Hepatocyte (in vitro differentiated cells): ENCODE measurements at regions not wholly inside any gene's neighbourhood (a gene's known extent, or its start where the extent isn't known, plus 50 kb on each side); places are given as distances from the start of the nearest gene placed in this dataset.
"Not testable (repeated sequence)": the region's sequence is repeated elsewhere in the genome, so short reads cannot be mapped to it uniquely, and the experiment has no call there.

ENCODE experiments used
- DNase-seq: peaks from one replicate; pipeline ENCODE4 v3.0.0-alpha.2; 2016; ENCODE audit warnings: low spot score
- H2AFZ ChIP-seq: fragments of 200-600 bp; sonication (generic); 2 replicates; pipeline ENCODE4 v1.6.0; 2016; ENCODE audit warnings: antibody characterized with exemption, mild to moderate bottlenecking
- H3K27ac ChIP-seq: fragments of 200-600 bp; sonication (generic); 2 replicates; pipeline ENCODE4 v1.5.1; 2016; ENCODE audit warnings: mild to moderate bottlenecking
- H3K27me3 ChIP-seq: fragments of 200-600 bp; sonication (generic); 2 replicates; pipeline ENCODE4 v1.6.1; 2016
- H3K36me3 ChIP-seq: fragments of 200-600 bp; sonication (generic); replicated peaks from 2 replicates; pipeline ENCODE4 v1.5.1; 2016; ENCODE audit warnings: low read depth; ENCODE audit not compliant: insufficient read depth
- H3K4me1 ChIP-seq: fragments of 200-600 bp; sonication (generic); 2 replicates; pipeline ENCODE4 v1.5.1; 2016; ENCODE audit warnings: mild to moderate bottlenecking, moderate library complexity; ENCODE audit not compliant: insufficient read depth
- H3K4me2 ChIP-seq: fragments of 200-600 bp; sonication (generic); 2 replicates; pipeline ENCODE4 v1.6.0; 2016
- H3K4me3 ChIP-seq: fragments of 200-600 bp; sonication (generic); 2 replicates; pipeline ENCODE4 v1.5.1; 2016; ENCODE audit warnings: mild to moderate bottlenecking
- H3K79me2 ChIP-seq: fragments of 200-600 bp; sonication (generic); 2 replicates; pipeline ENCODE4 v1.6.0; 2017; ENCODE audit warnings: mild to moderate bottlenecking
- H3K9me2 ChIP-seq: fragments of 200-600 bp; sonication (generic); replicated peaks from 2 replicates; pipeline ENCODE4 v1.6.0; 2017; ENCODE audit warnings: mild to moderate bottlenecking; ENCODE audit not compliant: insufficient read depth
- H3K9me3 ChIP-seq: fragments of 200-600 bp; sonication (generic); 2 replicates; pipeline ENCODE4 v1.5.1; 2016; ENCODE audit warnings: low read depth, mild to moderate bottlenecking
- H4K20me1 ChIP-seq: fragments of 200-600 bp; sonication (generic); 2 replicates; pipeline ENCODE4 v1.6.0; 2016; ENCODE audit warnings: mild to moderate bottlenecking; ENCODE audit not compliant: insufficient read depth, poor library complexity, severe bottlenecking
- EZH2 ChIP-seq: fragments of 200-600 bp; sonication (generic); IDR thresholded peaks from 2 replicates; pipeline ENCODE4 v1.6.1; 2016; ENCODE audit warnings: antibody characterized with exemption, mild to moderate bottlenecking, borderline replicate concordance
- EZH2phosphoT487 ChIP-seq: fragments of 200-600 bp; sonication (generic); IDR thresholded peaks from one replicate; pipeline ENCODE4 v1.6.1; 2018; ENCODE audit warnings: antibody characterized with exemption, mild to moderate bottlenecking, low read depth, moderate library complexity; ENCODE audit not compliant: unreplicated experiment, severe bottlenecking
- WGBS: methylation state at CpG from one replicate; pipeline ENCODE4 v1.1.6; 2016; ENCODE audit warnings: low lambda C conversion rate; ENCODE audit errors: missing lambda C conversion rate; 5-methylcytosine and 5-hydroxymethylcytosine counted together
- TF ChIP-seq, protein P1 (sequence below): fragments of 200-600 bp; sonication (generic); IDR thresholded peaks from 2 replicates; pipeline ENCODE4 v1.5.1; 2016; ENCODE audit warnings: antibody characterized with exemption, mild to moderate bottlenecking; ENCODE audit not compliant: poor library complexity

DNA sequence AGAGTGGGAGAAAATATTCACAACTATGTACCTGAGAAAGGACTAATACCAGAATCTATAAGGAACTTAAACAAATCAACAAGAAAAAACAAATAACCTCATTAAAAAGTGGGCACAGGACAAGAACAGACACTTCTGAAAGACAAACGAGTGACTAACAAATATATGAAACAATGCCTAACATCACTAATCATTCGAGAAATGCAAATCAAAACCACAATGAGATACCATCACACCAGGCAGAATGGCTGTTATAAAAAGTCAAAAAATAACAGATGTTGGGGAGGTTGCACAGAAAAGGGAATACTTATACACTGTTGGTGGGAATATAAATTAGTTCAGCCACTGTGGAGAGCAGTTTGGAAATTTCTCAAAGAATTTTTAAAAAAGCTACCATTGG is 83.5 kb upstream of the WSCD1 start:
- no peak for DNase-seq
- WGBS = 81% methylated on average over 2 of the region's 2 CpGs
- Histone ChIP-seq H3K4me1 (no peaks in the 10 kb centered on the region), H3K9me3 (no peaks in the 10 kb centered on the region), H3K27me3 (no peaks in the 10 kb centered on the region), H3K79me2 (no peaks in the 10 kb centered on the region), H3K27ac (no peak overlapping the region), H3K4me2 (no peak overlapping the region), H4K20me1 (no peaks in the 10 kb centered on the region), H3K4me3 (no peak overlapping the region), H2AFZ (no peak overlapping the region), H3K9me2 (no peaks in the 10 kb centered on the region), H3K36me3 (no peaks in the 10 kb centered on the region)
- TF ChIP-seq EZH2phosphoT487 (no peak), EZH2 (no peak)
- TF ChIP-seq, protein P1, sequence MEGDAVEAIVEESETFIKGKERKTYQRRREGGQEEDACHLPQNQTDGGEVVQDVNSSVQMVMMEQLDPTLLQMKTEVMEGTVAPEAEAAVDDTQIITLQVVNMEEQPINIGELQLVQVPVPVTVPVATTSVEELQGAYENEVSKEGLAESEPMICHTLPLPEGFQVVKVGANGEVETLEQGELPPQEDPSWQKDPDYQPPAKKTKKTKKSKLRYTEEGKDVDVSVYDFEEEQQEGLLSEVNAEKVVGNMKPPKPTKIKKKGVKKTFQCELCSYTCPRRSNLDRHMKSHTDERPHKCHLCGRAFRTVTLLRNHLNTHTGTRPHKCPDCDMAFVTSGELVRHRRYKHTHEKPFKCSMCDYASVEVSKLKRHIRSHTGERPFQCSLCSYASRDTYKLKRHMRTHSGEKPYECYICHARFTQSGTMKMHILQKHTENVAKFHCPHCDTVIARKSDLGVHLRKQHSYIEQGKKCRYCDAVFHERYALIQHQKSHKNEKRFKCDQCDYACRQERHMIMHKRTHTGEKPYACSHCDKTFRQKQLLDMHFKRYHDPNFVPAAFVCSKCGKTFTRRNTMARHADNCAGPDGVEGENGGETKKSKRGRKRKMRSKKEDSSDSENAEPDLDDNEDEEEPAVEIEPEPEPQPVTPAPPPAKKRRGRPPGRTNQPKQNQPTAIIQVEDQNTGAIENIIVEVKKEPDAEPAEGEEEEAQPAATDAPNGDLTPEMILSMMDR = no peak

DNA sequence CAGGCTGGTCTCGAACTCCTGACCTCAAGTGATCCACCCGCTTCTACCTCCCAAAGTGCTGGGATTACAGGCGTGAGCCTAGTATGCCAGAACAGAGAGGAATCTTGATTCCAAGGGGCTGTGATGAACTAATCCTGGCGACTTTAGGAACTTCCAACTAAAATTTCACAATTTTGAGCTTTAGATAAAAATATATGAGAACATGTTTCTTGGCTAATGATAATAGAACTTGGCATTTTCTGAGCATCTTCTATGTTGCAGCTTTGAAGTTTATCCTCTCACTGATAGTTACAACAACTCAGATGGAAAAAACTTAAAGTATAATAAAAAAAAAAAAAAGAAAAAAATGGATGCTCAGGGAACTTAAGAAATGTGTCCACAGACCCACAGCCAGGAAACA is 69.8 kb upstream of the WSCD1 start:
- H3K27me3 ChIP-seq = no peaks in the 10 kb centered on the region
- H3K27ac ChIP-seq = no peak overlapping the region
- H3K4me3 ChIP-seq = no peak overlapping the region
- no peaks in the 10 kb centered on the region for H3K4me1 ChIP-seq
- no peaks in the 10 kb centered on the region for H4K20me1 ChIP-seq
- no peaks in the 10 kb centered on the region for H3K79me2 ChIP-seq
- no peak overlapping the region for H2AFZ ChIP-seq
- DNase-seq = no peak
- H3K9me2 ChIP-seq = no peaks in the 10 kb centered on the region
- H3K36me3 ChIP-seq = no peaks in the 10 kb centered on the region
- TF ChIP-seq, protein P1 = no peak
- no peak for TF ChIP-seq EZH2
- TF ChIP-seq EZH2phosphoT487 = no peak
- WGBS = 78% methylated on average over 4 of the region's 4 CpGs
- no peak overlapping the region for H3K4me2 ChIP-seq
- no peaks in the 10 kb centered on the region for H3K9me3 ChIP-seq

DNA sequence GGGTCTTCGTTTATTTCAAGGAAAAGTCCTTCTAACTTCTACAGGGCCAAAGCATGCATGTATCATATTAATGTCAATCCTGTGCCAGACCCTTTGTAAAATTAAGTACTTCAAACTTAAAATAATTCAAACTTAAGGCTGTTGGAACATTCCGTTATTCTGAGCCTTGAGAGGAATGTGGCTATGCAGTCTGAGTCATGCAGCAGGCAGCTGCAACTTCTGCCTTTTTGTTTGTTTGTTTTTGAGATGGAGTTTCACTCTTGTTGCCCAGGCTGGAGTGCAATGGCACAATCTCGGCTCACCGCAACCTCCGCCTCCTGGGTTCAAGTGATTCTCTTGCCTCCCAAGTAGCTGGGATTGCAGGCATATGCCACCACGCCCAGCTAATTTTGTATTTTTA is 67.0 kb upstream of the WSCD1 start:
- H3K9me2 ChIP-seq, H3K79me2 ChIP-seq, H3K4me3 ChIP-seq, H3K27me3 ChIP-seq, H2AFZ ChIP-seq, DNase-seq, H3K4me2 ChIP-seq, H3K36me3 ChIP-seq, H3K4me1 ChIP-seq, H3K9me3 ChIP-seq, H4K20me1 ChIP-seq: not testable (repeated sequence)
- 88% methylated on average over 6 of the region's 6 CpGs for WGBS
- H3K27ac ChIP-seq = peak overlapping the region; percentile 76

DNA sequence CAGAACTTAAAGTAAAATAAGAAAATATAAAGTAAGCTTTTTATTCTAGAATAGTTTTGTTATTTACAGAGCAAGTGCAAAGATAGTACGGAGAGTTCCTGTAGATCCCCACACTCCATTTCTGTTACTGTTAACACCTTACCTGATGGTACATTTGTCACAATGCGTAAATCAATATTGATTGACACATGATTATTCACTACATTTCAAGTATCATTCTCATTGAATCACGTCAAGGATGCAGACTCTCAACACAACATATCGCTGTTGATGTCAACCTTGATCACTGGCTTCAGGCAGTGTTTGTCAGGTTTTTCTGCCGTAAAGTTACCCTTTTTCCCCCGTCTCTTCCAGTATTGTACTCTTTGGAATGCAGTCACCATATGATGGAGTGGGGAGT is 64.2 kb upstream of the WSCD1 start:
- Histone ChIP-seq H3K27ac (no peak overlapping the region), H3K4me3 (no peak overlapping the region), H3K9me2 (no peaks in the 10 kb centered on the region), H3K4me2 (no peak overlapping the region), H3K4me1 (no peaks in the 10 kb centered on the region), H2AFZ (no peak overlapping the region), H3K36me3 (no peaks in the 10 kb centered on the region), H3K27me3 (no peaks in the 10 kb centered on the region), H3K9me3 (no peaks in the 10 kb centered on the region), H4K20me1 (no peaks in the 10 kb centered on the region), H3K79me2 (no peaks in the 10 kb centered on the region)
- DNase-seq = no peak
- TF ChIP-seq EZH2 (no peak), EZH2phosphoT487 (no peak)
- TF ChIP-seq, protein P1 = no peak
- 83% methylated on average over 6 of the region's 6 CpGs for WGBS
